B cell (primary cell): ENCODE measurements at regions not wholly inside any gene's neighbourhood (a gene's known extent, or its start where the extent isn't known, plus 50 kb on each side); places are given as distances from the start of the nearest gene placed in this dataset.

ENCODE experiments used
- ATAC-seq: fragments of 200-7000 bp; cut with Tn5 transposase; one replicate; pipeline ENCODE4 v1.10.0; 2021; ENCODE audit warnings: low read depth, mild to moderate bottlenecking, moderate number of reproducible peaks, moderate library complexity
- CTCF ChIA-PET: fragments of 350-600 bp; sonication (Branson Sonifier 250); formaldehyde crosslinking; loops from one replicate; lab custom pipeline; 2021; ENCODE audit warnings: antibody characterized with exemption, inconsistent platforms; lab: Charles Lee
- POLR2A ChIA-PET: fragments of 350-600 bp; sonication (Branson Sonifier 250); formaldehyde crosslinking; loops from one replicate; lab custom pipeline; 2021; ENCODE audit warnings: antibody characterized with exemption; lab: Charles Lee
- DNase-seq: peaks from one replicate; pipeline ENCODE4 v3.0.0; 2013
- H2AFZ ChIP-seq: 2 replicates; pipeline ENCODE4 v1.6.1; 2012; ENCODE audit warnings: mild to moderate bottlenecking, low read depth, low read length; ENCODE audit not compliant: insufficient read depth, poor library complexity, severe bottlenecking
- H3K27ac ChIP-seq, 2 donors: 1 replicate in 1 of 2; 2 replicates in 1 of 2; pipeline ENCODE4 v1.5.1; 2012 to 2013; ENCODE audit warnings: low read length in 2 of 2, mild to moderate bottlenecking in 2 of 2, moderate library complexity in 1 of 2
- H3K27me3 ChIP-seq, 4 experiments: fragments of 200-600 bp in 1 of 4; sonication (generic) in 1 of 4; replicated peaks in 1 of 4; 1 replicate in 2 of 4; 2 replicates in 2 of 4; pipeline versions ENCODE4 v1.6.1 to v1.7.0; 2013 to 2016; ENCODE audit warnings: low read length in 3 of 4, mild to moderate bottlenecking in 2 of 4, mixed read lengths in 1 of 4, moderate library complexity in 1 of 4; ENCODE audit not compliant: insufficient read depth in 4 of 4, control insufficient read depth in 3 of 4; ENCODE audit errors: control extremely low read depth in 1 of 4
- H3K36me3 ChIP-seq, 2 experiments: replicated peaks in 1 of 2; 1 replicate in 1 of 2; 2 replicates in 1 of 2; pipeline versions ENCODE4 v1.6.1 to v1.7.1; 2013; ENCODE audit warnings: low read length in 1 of 2; ENCODE audit not compliant: insufficient read depth in 2 of 2, control insufficient read depth in 1 of 2; ENCODE audit errors: control extremely low read depth in 1 of 2, extremely low read depth in 1 of 2
- H3K4me1 ChIP-seq, 2 donors: fragments of 200-600 bp in 1 of 2; sonication (generic) in 1 of 2; 1 replicate in 1 of 2; 2 replicates in 1 of 2; pipeline versions ENCODE4 v1.5.1 to v1.6.1; 2013 to 2017; ENCODE audit warnings: low read length in 2 of 2; ENCODE audit not compliant: control insufficient read depth in 2 of 2, insufficient read depth in 2 of 2
- H3K4me2 ChIP-seq: replicated peaks from 2 replicates; pipeline ENCODE3; 2012; ENCODE audit warnings: mild to moderate bottlenecking, low read depth, low read length; ENCODE audit not compliant: poor library complexity, severe bottlenecking
- H3K4me3 ChIP-seq, 5 experiments: fragments of 200-600 bp in 1 of 5; sonication (generic) in 1 of 5; 1 replicate in 3 of 5; 2 replicates in 2 of 5; pipeline versions ENCODE4 v1.5.1 to v1.7.0; 2011 to 2016; ENCODE audit warnings: low read length in 4 of 5, mild to moderate bottlenecking in 4 of 5, low read depth in 2 of 5, control low read depth in 1 of 5, moderate library complexity in 1 of 5; ENCODE audit not compliant: insufficient read depth in 1 of 5; ENCODE audit errors: control extremely low read depth in 1 of 5, extremely low read depth in 1 of 5
- H3K79me2 ChIP-seq: fragments of 200-600 bp; sonication (generic); one replicate; pipeline ENCODE4 v1.6.0; 2016; ENCODE audit warnings: low read length; ENCODE audit not compliant: control insufficient read depth, insufficient read depth
- H3K9ac ChIP-seq: fragments of 200-600 bp; sonication (generic); 2 replicates; pipeline ENCODE4 v1.6.1; 2017; ENCODE audit warnings: mild to moderate bottlenecking, low read length, moderate library complexity
- H3K9me3 ChIP-seq, 3 donors: one replicate each; pipeline versions ENCODE4 v1.6.1 to v1.7.1; 2013; ENCODE audit warnings: low read length in 2 of 3; ENCODE audit not compliant: control insufficient read depth in 2 of 3, insufficient read depth in 1 of 3; ENCODE audit errors: control extremely low read depth in 1 of 3
- H4K20me1 ChIP-seq: 2 replicates; pipeline ENCODE4 v1.6.0; 2012; ENCODE audit warnings: mild to moderate bottlenecking, low read length; ENCODE audit not compliant: insufficient read depth, control insufficient read depth, poor library complexity, severe bottlenecking
- H3K27ac Mint-ChIP-seq: one replicate; pipeline ENCODE4 v1.8.0; 2021; ENCODE audit warnings: mixed read lengths
- H3K27me3 Mint-ChIP-seq: one replicate; pipeline ENCODE4 v1.8.0; 2021; ENCODE audit warnings: mixed read lengths
- H3K4me1 Mint-ChIP-seq: one replicate; pipeline ENCODE4 v1.8.0; 2021; ENCODE audit warnings: mixed read lengths
- H3K4me3 Mint-ChIP-seq: one replicate; pipeline ENCODE4 v1.8.0; 2021; ENCODE audit warnings: mixed read lengths
- H3K9me3 Mint-ChIP-seq: one replicate; pipeline ENCODE4 v1.8.0; 2022; ENCODE audit warnings: mixed read lengths; ENCODE audit not compliant: insufficient read depth
- EZH2 ChIP-seq: IDR thresholded peaks from 2 replicates; pipeline ENCODE4 v1.6.1; 2012; ENCODE audit warnings: borderline replicate concordance, low read depth, mild to moderate bottlenecking, moderate library complexity, low read length; ENCODE audit not compliant: insufficient read depth, poor library complexity, severe bottlenecking
- WGBS: methylation state at CpG from one replicate; pipeline ENCODE4 v1.1.5; 2013; ENCODE audit warnings: missing lambda C conversion rate; ENCODE audit not compliant: insufficient coverage; 5-methylcytosine and 5-hydroxymethylcytosine counted together
- intact Hi-C: fragments of 100-400 bp; cut with micrococcal nuclease; formaldehyde crosslinking; loops from one replicate; pipeline ENCODE4 v1.10.0; 2022
- TF ChIP-seq, protein P1 (sequence below): fragments of 200-600 bp; IDR thresholded peaks from one replicate; pipeline ENCODE4 v1.8.0; 2022; ENCODE audit warnings: antibody characterized with exemption, mild to moderate bottlenecking

DNA sequence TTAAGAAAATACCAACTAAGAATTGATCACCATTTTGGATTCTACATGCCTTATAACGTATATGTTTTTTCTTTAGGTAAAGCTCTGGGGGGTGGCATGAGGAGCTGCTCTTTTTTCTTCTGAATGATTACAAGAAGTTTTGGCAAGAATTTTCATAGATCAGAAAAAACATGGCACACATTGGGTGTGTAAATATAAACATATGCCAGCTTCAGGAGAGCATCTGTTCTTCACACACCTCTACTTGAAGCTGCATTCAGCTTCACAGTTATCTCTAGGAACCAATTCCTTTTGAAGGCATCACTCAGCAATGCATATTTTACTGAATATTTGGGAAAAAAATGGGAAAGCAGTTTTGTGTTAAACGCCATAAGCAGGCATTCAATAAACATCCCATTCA, 122.7 kb upstream of the GHR start:
- ATAC-seq: no peak
- no peak overlapping the region for H3K4me2 ChIP-seq

DNA sequence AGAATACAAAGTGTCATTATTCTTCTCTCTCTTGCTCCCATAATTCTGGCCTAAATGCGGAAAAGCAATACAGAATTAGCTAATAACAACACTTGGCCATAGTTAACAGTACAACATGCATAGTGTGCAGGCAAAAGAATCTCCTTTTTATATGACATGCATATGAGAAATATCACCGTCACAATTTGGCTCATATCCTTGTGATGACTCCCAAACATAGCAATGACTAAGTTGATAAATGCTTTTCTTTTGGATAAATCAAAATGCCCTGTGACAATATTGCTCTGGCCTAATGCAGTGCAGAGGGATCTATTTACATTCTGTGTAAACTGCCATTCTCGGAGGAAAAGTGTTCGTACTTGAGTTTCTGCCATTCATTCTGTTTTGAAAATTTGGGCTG, 121.9 kb upstream of the GHR start:
- H3K79me2 ChIP-seq: no peaks in the 10 kb centered on the region
- no peaks in the 10 kb centered on the region for H3K27me3 ChIP-seq
- intact Hi-C loops: no loop called here
- H3K4me1 Mint-ChIP-seq: no peaks in the 10 kb centered on the region
- no peak overlapping the region for H3K27ac Mint-ChIP-seq
- no peak for TF ChIP-seq EZH2
- TF ChIP-seq, protein P1, sequence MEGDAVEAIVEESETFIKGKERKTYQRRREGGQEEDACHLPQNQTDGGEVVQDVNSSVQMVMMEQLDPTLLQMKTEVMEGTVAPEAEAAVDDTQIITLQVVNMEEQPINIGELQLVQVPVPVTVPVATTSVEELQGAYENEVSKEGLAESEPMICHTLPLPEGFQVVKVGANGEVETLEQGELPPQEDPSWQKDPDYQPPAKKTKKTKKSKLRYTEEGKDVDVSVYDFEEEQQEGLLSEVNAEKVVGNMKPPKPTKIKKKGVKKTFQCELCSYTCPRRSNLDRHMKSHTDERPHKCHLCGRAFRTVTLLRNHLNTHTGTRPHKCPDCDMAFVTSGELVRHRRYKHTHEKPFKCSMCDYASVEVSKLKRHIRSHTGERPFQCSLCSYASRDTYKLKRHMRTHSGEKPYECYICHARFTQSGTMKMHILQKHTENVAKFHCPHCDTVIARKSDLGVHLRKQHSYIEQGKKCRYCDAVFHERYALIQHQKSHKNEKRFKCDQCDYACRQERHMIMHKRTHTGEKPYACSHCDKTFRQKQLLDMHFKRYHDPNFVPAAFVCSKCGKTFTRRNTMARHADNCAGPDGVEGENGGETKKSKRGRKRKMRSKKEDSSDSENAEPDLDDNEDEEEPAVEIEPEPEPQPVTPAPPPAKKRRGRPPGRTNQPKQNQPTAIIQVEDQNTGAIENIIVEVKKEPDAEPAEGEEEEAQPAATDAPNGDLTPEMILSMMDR: no peak
- 92% methylated on average over 2 of the region's 4 CpGs for WGBS
- ChIA-PET CTCF (no interaction called here), POLR2A (no interaction called here)
- no peaks in the 10 kb centered on the region for H3K27me3 Mint-ChIP-seq
- H2AFZ ChIP-seq: no peak overlapping the region
- no peaks in the 10 kb centered on the region for H4K20me1 ChIP-seq
- DNase-seq: no peak
- no peaks in the 10 kb centered on the region for H3K9me3 Mint-ChIP-seq
- H3K4me1 ChIP-seq: no peaks in the 10 kb centered on the region
- H3K9ac ChIP-seq: no peak overlapping the region
- H3K4me3 ChIP-seq: no peak overlapping the region
- peaks cover 0 to 3% (median under 1%) of the 10 kb centered on the region in 3 donors for H3K9me3 ChIP-seq
- H3K4me2 ChIP-seq: no peak overlapping the region
- no peak overlapping the region for H3K27ac ChIP-seq
- no peak overlapping the region for H3K4me3 Mint-ChIP-seq
- H3K36me3 ChIP-seq: no peaks in the 10 kb centered on the region
- ATAC-seq: no peak

More for the DNA sequence above, 122.7 kb upstream of the GHR start:
- intact Hi-C loops: no loop called here
- Histone ChIP-seq H3K4me3 (no peak overlapping the region), H3K36me3 (no peaks in the 10 kb centered on the region), H3K4me1 (no peaks in the 10 kb centered on the region), H2AFZ (no peak overlapping the region), H3K27me3 (no peaks in the 10 kb centered on the region), H4K20me1 (no peaks in the 10 kb centered on the region), H3K27ac (no peak overlapping the region), H3K9me3 (peaks cover 0 to 3% (median 3%) of the 10 kb centered on the region in 3 donors), H3K9ac (no peak overlapping the region), H3K79me2 (no peaks in the 10 kb centered on the region)
- CTCF ChIA-PET: no interaction called here
- POLR2A ChIA-PET: no interaction called here
- Mint-ChIP-seq H3K4me1 (no peaks in the 10 kb centered on the region), H3K27ac (no peak overlapping the region), H3K9me3 (no peaks in the 10 kb centered on the region), H3K4me3 (no peak overlapping the region), H3K27me3 (no peaks in the 10 kb centered on the region)
- no peak for DNase-seq
- WGBS: no CpG with 5 or more reads among the region's 2 CpGs
- TF ChIP-seq, protein P1: no peak
- TF ChIP-seq EZH2: no peak
